ENCODE measurements at regions not wholly inside any gene's neighbourhood (a gene's known extent, or its start where the extent isn't known, plus 50 kb on each side); places are given as distances from the start of the nearest gene placed in this dataset.
"Not testable (repeated sequence)": the region's sequence is repeated elsewhere in the genome, so short reads cannot be mapped to it uniquely, and the experiment has no call there.

GRCh38 chr5:117394506-117395157, 820.0 kb upstream of the SEMA6A start:
- in situ Hi-C loops (cut with HindIII; ENCODE audit: low pct_unique_long_range_greater_than_20kb, low sequenced_read_pairs) = no loop called here
- no peak for DNase-seq (ENCODE audit: low read depth)

GRCh38 chr5:117393125-117393524, 818.5 kb upstream of the SEMA6A start:
- in situ Hi-C loops (cut with HindIII; ENCODE audit: low pct_unique_long_range_greater_than_20kb, low sequenced_read_pairs) = no loop called here
- no peak for DNase-seq (ENCODE audit: low read depth)

- in situ Hi-C loops (cut with HindIII; ENCODE audit: low pct_unique_long_range_greater_than_20kb, low sequenced_read_pairs) = no loop called here
- DNase-seq (ENCODE audit: low read depth) = no peak
Observed at GRCh38 chr5:117380316-117380715, 805.7 kb upstream of the SEMA6A start.

GRCh38 chr5:117379521-117379920, 804.9 kb upstream of the SEMA6A start:
- in situ Hi-C loops (cut with HindIII; ENCODE audit: low pct_unique_long_range_greater_than_20kb, low sequenced_read_pairs) = no loop called here
- DNase-seq (ENCODE audit: low read depth) = no peak

- in situ Hi-C loops (cut with HindIII; ENCODE audit: low pct_unique_long_range_greater_than_20kb, low sequenced_read_pairs) = no loop called here
- DNase-seq (ENCODE audit: low read depth) = no peak
Observed at GRCh38 chr5:117376748-117377147, 802.1 kb upstream of the SEMA6A start.

- no peak for DNase-seq (ENCODE audit: low read depth)
- in situ Hi-C loops (cut with HindIII; ENCODE audit: low pct_unique_long_range_greater_than_20kb, low sequenced_read_pairs) = no loop called here
Observed at GRCh38 chr5:117359895-117360294, 785.3 kb upstream of the SEMA6A start.

GRCh38 chr5:117357886-117358285, 783.3 kb upstream of the SEMA6A start:
- in situ Hi-C loops (cut with HindIII; ENCODE audit: low pct_unique_long_range_greater_than_20kb, low sequenced_read_pairs) = no loop called here
- no peak for DNase-seq (ENCODE audit: low read depth)

- in situ Hi-C loops (cut with HindIII; ENCODE audit: low pct_unique_long_range_greater_than_20kb, low sequenced_read_pairs) = no loop called here
- no peak for DNase-seq (ENCODE audit: low read depth)
Observed at GRCh38 chr5:117347280-117347679, 772.7 kb upstream of the SEMA6A start.

GRCh38 chr5:117343726-117344125, 769.1 kb upstream of the SEMA6A start:
- in situ Hi-C loops (cut with HindIII; ENCODE audit: low pct_unique_long_range_greater_than_20kb, low sequenced_read_pairs); DNase-seq (ENCODE audit: low read depth): not testable (repeated sequence)

- in situ Hi-C loops (cut with HindIII; ENCODE audit: low pct_unique_long_range_greater_than_20kb, low sequenced_read_pairs) = no loop called here
- no peak for DNase-seq (ENCODE audit: low read depth)
Observed at GRCh38 chr5:117337064-117337749, 762.6 kb upstream of the SEMA6A start.

GRCh38 chr5:117336208-117336607, 761.6 kb upstream of the SEMA6A start:
- no peak for DNase-seq (ENCODE audit: low read depth)
- in situ Hi-C loops (cut with HindIII; ENCODE audit: low pct_unique_long_range_greater_than_20kb, low sequenced_read_pairs) = no loop called here

- DNase-seq (ENCODE audit: low read depth) = no peak
- in situ Hi-C loops (cut with HindIII; ENCODE audit: low pct_unique_long_range_greater_than_20kb, low sequenced_read_pairs) = no loop called here
Observed at GRCh38 chr5:117333011-117333410, 758.4 kb upstream of the SEMA6A start.

GRCh38 chr5:117332341-117332740, 757.7 kb upstream of the SEMA6A start:
- DNase-seq (ENCODE audit: low read depth) = no peak

GRCh38 chr5:117327511-117327910, 752.9 kb upstream of the SEMA6A start:
- in situ Hi-C loops (cut with HindIII; ENCODE audit: low pct_unique_long_range_greater_than_20kb, low sequenced_read_pairs) = no loop called here
- DNase-seq (ENCODE audit: low read depth) = no peak

More at GRCh38 chr5:117332341-117332740, 757.7 kb upstream of the SEMA6A start:
- in situ Hi-C loops (cut with HindIII; ENCODE audit: low pct_unique_long_range_greater_than_20kb, low sequenced_read_pairs) = no loop called here

GRCh38 chr5:117326997-117327396, 752.4 kb upstream of the SEMA6A start:
- DNase-seq (ENCODE audit: low read depth) = no peak
- in situ Hi-C loops (cut with HindIII; ENCODE audit: low pct_unique_long_range_greater_than_20kb, low sequenced_read_pairs) = no loop called here

- in situ Hi-C loops (cut with HindIII; ENCODE audit: low pct_unique_long_range_greater_than_20kb, low sequenced_read_pairs) = no loop called here
- no peak for DNase-seq (ENCODE audit: low read depth)
Observed at GRCh38 chr5:117318528-117318927, 743.9 kb upstream of the SEMA6A start.

- in situ Hi-C loops (cut with HindIII; ENCODE audit: low pct_unique_long_range_greater_than_20kb, low sequenced_read_pairs) = no loop called here
- DNase-seq (ENCODE audit: low read depth) = no peak
Observed at GRCh38 chr5:117315170-117315569, 740.5 kb upstream of the SEMA6A start.

GRCh38 chr5:117304512-117305107, 730.0 kb upstream of the SEMA6A start:
- DNase-seq (ENCODE audit: low read depth); in situ Hi-C loops (cut with HindIII; ENCODE audit: low pct_unique_long_range_greater_than_20kb, low sequenced_read_pairs): not testable (repeated sequence)

- in situ Hi-C loops (cut with HindIII; ENCODE audit: low pct_unique_long_range_greater_than_20kb, low sequenced_read_pairs) = no loop called here
- no peak for DNase-seq (ENCODE audit: low read depth)
Observed at GRCh38 chr5:117302949-117303348, 728.3 kb upstream of the SEMA6A start.

- DNase-seq (ENCODE audit: low read depth) = no peak
Observed at GRCh38 chr5:117302473-117302872, 727.9 kb upstream of the SEMA6A start.

More at GRCh38 chr5:117302473-117302872, 727.9 kb upstream of the SEMA6A start:
- in situ Hi-C loops (cut with HindIII; ENCODE audit: low pct_unique_long_range_greater_than_20kb, low sequenced_read_pairs) = no loop called here

All from Caki2 (cell line).